NCI-H2107 (cell line): ENCODE measurements at regions not wholly inside any gene's neighbourhood (a gene's known extent, or its start where the extent isn't known, plus 50 kb on each side); places are given as distances from the start of the nearest gene placed in this dataset.
"Not testable (repeated sequence)": the region's sequence is repeated elsewhere in the genome, so short reads cannot be mapped to it uniquely, and the experiment has no call there.

Experiments
- DNase-seq: peaks from one replicate; lab custom pipeline; 2025; lab: John Stamatoyannopoulos, UW

DNA sequence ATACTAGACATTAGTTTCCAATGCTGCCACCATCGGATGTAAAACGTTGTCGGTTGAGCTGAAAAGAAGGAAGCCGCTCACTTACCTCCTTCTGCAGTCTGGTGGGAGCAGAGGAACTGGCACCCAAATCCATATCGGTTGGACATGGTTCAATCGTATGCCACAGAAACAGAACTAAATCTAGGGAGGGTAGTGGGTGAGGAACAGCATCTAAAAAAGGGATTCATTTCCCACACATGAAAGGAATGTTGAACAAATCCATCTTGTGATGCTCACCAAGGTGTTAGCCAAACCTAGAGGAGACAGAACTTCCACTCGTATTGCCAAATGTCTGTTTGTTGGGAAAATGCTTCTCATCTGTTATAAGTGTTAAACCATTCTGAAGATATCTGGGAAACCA is 532.7 kb downstream of the NLGN4X start:
- no peak for DNase-seq

DNA sequence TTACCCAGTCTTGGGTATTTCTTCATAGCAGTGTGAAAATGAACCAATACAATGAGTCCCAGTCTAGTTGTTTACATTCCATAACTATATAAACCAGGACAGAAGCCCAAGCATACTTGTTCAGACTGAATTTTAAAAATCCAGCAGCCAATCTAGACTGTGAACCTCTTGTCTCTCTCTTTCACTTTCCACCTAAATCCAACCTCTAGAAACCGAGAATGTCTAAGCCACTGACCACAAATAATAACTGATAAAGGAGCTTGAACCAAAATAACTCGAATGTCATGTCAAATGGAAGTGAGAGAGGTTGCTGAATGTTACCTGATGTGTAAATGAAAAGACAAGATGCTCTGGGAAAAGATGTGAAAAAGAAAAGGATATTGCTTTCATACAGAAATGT is 544.7 kb downstream of the NLGN4X start:
- no peak for DNase-seq

DNA sequence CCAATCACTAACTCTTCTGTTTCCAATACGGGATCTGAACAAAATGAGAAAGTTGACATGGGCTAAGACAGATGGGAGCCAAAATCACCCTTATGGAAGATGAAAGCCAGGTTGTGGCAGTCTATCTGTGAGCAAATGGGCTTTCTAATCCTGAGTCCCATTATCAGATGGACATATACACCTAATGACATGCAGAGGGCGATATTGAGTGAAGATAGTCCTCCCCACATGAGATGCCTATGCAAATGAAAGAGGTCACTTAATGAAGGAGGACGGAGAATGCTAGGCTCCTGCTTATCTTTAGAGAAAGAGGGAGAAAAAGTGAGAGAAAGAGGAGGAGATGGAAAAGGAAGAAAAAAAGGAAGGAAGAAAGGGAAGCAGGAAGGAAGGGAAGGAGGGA is 547.5 kb downstream of the NLGN4X start:
- DNase-seq = no peak

DNA sequence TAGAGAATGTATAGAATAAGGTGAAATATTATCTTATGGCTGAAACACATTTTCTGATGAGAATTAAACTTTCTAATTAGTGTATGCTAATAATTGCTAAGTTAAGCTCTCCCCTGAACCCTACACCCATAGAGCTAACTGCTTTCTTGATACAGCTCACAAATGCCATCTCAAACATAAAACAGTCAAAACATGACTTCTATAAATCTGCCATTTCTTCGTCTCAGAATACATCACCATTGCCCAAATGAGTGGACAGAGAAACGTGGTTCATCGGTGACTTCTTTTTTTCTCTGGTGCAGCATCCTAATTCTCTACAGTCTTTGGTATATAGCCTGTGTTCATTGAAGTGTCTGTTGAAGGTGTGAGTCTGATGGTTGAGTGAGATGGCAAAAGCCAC is 554.6 kb downstream of the NLGN4X start:
- no peak for DNase-seq

DNA sequence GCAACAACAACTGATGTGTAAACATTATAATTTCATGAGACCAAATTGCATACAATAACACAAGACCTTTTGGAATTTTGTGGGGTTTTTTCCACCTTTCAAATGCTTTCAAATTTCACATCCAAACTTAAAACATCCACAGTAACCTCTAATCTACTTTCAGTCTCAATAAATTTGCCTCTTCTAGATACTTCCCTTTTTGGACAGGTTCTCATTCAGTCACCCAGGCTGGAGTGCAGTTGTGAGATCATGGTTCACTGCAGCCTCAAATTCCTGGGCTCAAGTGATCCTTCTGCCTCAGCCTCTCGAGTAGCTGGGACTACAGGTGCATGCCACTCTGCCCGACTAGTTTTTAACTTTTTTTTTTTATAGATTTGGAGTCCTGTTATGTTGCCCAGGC is 556.6 kb downstream of the NLGN4X start:
- no peak for DNase-seq

DNA sequence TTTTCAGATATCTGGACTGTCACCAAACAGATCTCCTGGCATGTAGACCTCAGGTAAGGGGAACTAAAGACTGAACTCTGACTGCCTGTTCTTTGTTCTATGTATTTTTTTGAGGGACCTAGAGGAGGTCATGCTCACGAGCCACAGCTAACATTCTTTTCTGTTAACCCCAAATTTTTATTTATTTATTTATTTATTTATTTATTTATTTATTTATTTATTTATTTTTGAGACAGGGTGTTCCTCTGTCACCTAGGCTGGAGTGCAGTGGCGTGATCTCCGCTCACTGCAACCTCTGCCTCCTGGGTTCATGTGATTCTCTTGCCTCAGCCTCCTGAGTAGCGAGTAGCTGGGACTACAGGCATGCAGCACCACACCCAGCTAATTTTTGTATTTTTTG is 562.0 kb downstream of the NLGN4X start:
- not testable (repeated sequence) for DNase-seq

DNA sequence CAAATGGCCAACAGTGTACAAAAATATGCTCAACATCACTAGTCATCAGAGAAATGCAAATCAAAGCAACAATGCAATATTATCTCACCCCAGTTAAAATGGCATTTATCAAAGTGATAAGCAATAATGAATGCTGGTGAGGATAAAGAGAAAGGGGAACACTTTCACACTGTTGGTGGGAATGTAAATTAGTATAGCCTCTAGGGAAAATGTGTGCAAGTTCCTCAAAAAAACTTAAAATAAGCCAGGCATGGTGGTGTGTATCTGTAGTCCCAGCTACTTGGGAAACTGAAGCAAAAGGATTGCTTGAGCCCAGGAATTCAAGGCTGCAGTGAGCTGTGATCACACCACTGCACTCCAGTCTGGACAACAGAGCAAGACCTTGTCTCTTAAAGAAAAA is 572.1 kb downstream of the NLGN4X start:
- no peak for DNase-seq

DNA sequence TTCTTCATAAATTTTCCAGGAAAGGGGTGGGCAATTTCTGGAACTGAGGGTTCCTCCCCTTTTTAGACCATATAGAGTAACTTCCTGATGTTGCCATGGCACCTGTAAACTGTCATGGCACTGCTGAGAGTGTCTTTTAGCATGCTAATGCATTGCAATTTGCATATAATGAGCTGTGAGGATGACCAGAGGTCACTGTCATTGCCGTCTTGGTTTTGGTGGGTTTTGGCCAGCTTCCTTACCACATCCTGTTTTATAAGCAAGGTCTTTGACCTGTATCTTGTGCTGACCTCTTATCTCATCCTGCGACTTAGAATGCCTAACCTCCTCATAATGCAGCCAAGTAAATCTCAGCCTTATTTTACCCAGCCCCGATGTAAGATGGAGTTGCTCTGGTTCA is 577.8 kb downstream of the NLGN4X start:
- no peak for DNase-seq

DNA sequence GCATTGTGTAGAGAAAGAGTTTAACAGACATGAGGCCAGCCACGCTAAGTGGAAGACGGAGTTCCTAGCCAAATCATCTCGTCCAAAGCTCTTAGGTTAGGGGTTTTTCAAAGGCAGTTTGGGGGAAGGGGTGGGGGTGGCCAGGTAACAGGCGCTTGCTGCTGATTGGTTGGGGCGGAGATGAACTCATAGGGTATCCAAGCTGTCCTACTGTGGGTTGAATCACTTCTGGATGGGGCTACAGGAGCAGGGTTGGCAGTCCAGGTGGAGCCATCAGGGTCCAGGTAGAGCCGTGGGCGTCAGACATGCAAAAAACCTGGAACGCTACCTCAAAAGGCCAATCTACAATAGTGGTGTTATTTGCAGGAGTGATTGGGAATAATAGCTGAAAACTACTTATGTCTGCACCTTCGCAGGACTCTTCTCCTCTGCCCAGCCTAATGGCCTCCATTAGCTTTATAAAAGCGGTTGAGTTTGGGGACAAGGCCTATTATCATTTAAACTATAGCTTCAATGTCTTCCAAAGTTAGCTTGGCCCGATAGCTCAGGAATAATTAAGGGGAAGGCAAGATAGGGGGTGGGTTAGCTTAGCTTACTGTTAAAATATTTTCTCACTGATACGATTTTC is 579.6 kb downstream of the NLGN4X start:
- DNase-seq = no peak

DNA sequence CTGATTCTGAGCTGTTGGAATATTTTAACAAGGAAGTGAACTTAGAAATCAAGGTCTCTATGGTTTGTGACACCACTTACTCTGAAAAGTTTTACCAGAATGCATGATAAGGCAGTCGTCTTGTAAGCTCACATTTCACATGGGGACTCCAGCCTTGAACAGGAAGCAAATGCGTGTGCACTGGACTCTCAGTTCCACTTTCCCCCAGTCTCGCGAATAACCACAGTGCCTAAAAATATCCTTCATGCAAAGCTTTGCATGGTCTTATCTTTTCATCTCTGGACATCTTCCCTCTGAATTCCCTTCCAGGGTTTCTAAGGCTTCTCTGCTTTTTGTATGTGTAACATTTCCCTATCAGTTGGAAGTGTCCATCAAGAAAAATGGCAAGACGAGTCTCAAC is 581.8 kb downstream of the NLGN4X start:
- DNase-seq = no peak

DNA sequence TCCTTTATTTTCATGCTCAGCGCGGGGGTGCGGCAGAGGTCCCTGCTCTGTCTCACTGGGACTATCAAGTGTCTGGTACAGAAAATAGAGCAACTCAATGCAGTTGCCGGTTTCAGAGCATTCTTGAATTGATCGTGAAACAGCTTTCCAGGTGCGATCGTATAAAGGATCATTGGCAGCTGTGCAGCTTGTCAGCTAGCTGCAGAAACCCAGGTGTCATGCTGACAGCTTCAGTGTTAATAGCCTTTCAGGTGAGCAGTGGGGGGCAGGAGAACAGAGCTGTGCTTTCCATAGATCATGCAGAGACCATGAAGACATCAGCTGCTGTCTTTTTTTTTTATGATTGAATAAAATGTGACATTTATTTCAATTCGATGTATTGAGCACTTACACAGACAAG is 583.9 kb downstream of the NLGN4X start:
- no peak for DNase-seq

DNA sequence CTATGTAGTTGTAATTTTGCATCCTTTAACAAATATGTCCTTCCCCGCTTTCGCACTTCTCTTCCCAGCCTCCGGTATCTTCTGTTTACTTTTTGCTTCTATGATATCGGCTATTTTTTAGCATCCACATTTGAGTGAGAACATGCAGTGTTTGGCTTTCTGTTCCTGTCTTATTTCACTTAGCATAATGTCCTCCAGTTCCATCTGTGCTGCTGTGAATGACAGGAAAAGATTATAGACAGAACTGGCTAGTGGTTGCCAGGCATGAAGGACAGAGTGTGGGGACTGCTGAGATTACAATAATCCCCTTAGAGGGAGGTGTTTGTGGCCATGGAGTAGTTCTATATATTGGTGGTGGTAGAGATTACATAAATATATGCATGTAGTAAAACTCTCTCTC is 588.6 kb downstream of the NLGN4X start:
- no peak for DNase-seq

DNA sequence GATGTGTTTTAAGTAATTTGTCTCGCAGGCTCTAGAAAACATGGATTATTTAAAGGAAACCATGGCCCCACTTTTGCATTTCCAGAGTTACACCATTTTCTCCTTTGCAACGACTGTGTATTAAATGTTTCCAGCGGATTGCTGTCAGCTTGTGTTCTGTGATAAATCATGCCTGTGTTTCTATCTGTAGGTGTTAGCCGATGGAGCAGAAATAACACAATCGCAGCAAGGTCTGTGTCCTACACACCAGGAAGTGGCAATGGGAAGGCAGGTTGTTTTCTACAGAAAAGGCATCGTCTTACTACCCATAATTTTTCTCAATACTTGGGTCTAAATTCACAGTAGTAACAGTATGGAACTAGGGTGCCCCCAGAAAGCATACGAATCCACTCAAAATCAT is 590.1 kb downstream of the NLGN4X start:
- no peak for DNase-seq

DNA sequence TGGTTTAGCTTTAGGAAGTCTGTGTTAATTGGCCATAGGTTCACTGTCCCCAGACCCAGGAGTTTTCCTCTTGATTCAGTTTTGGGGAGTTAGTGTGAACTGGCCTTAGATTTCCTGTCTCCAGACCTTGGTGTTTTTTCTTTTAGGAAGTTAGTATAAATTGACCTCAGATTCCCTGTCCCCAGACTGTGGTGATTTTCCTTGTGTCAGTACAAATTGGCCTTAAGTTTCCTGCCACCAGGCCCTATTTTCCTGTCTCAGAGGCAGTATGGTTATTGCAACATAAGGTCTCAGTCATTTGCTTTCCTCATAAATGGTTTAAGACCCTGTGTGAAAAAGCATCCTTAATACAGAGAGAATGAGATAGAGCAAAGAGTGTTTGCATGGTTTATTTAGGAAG is 595.8 kb downstream of the NLGN4X start:
- DNase-seq = no peak

DNA sequence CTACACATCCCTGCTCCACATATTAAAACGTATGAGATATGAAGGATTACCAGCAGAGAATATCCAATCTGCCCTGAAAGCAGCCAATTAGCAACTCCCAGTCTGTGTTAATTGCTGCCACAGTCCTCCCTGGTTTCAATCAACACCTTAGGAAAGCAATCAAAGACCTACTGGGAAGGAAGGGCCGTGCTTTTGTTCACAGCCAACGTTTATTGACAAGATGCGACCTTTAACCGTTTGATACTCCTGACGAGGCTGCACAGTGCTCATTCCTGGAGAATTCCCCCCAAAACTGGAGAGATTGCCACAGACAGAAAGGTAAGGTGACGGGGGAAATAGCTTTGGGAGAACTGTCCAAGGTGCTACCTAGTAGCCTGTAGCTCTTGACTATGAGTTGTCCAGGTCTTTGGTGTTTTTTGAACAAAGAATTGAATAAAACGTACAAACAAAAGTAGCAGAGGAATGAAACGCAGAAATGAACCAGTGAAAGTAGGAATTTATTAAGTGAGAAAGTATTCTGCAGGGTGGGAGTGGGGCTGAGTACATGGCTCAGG is 596.5 kb downstream of the NLGN4X start:
- no peak for DNase-seq

DNA sequence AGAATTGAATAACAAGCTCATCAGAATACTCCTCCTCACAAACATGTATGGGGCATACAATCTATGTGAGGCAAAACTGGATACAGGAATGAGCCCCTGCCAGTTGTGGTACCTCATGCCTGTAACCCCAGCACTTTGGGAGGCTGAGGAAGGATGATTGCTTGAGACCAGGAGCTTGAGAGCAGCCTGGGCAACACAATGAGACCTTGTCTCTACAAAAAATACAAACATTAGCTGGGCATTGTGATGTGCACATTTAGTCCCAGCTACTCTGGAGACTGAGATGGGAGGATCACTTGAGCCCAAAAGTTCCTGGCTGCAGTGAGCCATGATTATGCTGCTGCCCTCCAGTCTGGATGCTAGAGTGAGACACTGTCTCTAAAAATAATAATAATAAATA is 611.0 kb downstream of the NLGN4X start:
- DNase-seq = no peak

DNA sequence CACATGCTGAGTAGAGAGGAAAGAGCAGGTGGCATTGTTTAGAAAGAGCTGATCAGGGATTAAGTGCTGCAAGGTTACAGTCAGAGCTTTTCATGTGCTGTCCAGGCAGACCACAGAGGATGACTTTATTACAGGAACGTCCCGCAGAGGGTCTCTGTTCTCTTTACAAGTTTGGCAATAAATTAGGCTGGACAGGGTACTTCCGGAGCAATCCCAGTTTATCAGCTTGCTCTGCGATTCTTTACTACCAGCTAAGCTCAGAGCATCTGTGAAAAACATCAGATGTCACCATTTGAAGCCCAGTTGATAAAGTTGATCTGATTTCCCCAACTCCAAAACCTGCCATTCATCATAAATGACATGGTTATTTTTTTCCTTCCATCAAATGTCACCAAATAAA is 633.1 kb downstream of the NLGN4X start:
- no peak for DNase-seq

DNA sequence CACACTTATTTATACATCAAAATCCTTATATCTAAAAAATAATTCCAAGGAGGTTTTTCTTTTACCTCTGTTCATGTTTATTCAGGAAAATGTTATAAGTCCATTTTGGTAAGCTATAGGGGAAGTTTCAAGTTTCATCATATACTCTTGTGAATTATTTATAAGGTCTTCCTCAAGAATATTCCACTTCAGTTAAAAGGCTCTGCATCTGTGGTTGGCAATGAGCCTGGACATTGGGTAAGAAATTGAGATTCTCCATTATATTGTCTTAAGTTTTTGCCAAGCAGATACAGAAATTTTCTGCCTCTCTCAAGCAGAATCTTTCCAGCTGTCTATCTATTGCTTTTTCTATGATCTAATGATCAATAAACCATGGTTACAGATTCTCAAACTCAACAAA is 641.9 kb downstream of the NLGN4X start:
- DNase-seq = no peak

DNA sequence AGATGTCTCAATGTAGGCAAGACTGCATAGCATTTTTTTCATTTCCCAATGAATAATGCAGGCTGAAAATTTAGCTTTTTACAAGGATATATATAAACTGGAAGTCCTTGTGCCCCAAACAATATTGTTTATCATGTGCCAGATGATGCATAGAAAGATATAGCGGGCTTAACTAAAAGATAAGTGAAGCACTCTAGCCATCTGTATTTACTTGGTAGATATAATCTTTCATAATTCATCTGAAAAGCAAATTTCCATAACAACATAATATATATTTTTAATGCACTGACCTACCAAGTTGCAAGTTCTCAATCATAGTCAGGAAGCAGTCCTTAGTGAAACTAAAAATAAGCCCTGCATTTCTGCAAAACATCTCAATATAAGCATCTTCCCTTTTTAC is 653.3 kb downstream of the NLGN4X start:
- no peak for DNase-seq

DNA sequence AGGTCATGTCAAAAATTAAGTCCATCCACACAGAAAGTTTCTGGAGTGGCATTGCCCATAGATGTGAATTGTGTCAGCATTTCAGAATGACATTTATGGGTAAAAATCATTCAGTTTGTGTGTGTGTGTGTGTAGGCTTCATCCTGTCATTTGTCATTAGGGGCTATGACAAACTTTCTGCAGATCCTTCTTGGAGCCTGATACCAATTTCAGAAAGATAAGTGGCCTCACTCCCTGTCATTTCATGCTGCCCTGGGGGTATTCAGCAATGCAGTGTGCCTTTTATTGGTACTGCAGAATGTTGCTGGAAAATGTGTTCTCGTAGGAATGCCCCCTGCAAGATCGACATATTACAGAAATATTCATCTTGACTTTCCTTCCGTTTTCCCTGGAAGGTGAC is 659.7 kb downstream of the NLGN4X start:
- no peak for DNase-seq

DNA sequence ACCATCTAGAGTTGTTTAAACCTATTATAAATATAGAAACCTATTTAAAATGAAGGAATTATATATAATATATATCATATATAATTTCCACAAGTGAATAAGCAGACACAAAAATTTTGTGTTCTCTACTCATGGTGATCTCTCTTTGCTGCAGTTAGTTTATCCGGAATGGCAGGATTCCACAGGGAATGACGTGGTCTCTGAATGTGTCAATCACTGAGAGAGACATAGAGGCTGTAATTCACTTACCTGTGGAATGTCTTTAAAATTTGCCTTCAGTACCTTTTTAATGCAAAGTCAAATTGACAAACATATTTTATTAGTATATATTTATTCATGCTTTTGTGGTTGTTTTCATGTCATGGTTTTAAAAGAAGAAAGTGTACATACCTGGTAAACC is 669.3 kb downstream of the NLGN4X start:
- no peak for DNase-seq

DNA sequence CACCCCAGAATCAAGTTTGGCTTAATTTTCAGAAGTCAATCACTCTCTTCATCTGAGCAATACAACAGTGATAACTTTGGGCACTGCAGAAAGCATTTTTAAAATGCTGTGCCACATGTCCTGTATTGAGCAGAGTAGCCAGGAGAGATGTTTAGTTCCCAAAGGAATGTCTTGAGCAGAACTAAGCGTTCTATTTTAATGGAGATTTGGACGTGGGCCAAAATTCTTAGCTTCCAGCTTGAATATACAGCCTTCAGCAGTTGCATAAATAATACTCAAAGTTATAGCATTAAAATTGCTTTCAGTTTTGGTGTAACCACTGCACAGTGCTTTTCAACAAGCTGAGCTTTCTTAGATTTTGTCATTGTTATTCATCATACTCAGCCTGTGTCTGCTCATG is 679.2 kb downstream of the NLGN4X start:
- no peak for DNase-seq

DNA sequence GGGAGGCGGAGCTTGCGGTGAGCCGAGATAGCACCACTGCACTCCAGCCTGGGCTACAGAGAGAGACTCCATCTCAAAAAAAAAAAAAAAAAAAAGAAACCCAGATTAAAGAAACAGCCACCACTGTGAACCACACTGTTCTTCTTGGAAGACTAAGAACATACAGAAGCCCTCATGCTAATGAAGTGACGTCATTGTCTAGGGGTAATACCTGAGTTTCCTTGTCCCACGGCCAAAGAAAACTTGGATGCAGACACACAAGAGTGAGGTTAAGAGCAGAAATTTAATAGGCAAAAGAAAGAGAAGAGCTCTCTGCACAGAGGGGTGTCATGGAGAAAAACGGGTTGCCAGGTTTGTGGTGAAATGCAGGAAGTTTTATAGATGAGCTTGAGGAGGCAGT is 691.6 kb downstream of the NLGN4X start:
- DNase-seq = no peak

DNA sequence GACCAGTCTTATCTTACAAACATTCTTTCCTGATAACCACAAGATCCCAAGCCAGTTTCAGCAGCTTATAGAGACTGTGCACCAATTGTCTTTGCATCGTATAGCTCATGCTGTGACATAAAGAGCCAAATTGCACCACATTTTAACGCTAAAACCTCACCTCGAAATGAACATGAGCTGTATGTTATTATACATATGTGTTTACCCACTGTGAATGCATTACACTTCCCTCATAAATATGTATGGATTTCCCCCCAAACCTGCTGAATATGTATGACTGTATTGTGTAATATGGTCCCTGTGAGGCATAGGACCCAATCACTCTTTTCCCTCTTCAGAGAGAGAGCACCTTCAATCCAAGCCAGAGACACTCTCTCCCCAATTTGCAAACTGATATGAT is 692.4 kb downstream of the NLGN4X start:
- no peak for DNase-seq

DNA sequence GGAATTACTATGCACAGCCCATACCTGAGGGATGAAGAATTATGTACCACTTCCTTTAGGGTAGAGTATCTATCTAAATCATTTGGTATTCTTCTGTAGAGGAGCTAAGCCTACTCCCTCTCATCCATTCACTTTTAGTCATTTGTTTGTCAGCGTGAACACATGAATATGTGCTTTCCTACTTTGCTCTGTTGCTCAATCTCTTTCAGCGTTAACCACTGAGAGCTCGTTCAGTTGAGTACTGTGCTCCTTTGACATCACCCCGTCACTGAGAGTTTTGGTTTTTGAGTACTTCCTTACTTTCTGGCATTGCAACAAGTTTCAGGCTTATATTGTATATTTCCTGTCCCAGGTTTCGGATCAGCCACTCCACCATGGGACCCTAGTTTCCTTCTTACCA is 700.6 kb downstream of the NLGN4X start:
- no peak for DNase-seq
